Spinal cord (tissue), 9 donors: ENCODE measurements at regions not wholly inside any gene's neighbourhood (a gene's known extent, or its start where the extent isn't known, plus 50 kb on each side); places are given as distances from the start of the nearest gene placed in this dataset.

Source experiments
- DNase-seq, 6 donors: peaks; one replicate each; pipeline versions ENCODE4 v3.0.0 to v3.0.0-alpha.2; 2013 to 2015; ENCODE audit warnings: low spot score in 6 of 6, low read depth in 4 of 6
- H3K27ac ChIP-seq: one replicate; pipeline ENCODE4 v1.5.1; 2013; ENCODE audit warnings: low read depth, low read length, control low read depth
- H3K27me3 ChIP-seq: one replicate; pipeline ENCODE4 v1.6.1; 2013; ENCODE audit warnings: low read length; ENCODE audit not compliant: control insufficient read depth, insufficient read depth
- H3K36me3 ChIP-seq: one replicate; pipeline ENCODE4 v1.6.1; 2013; ENCODE audit warnings: low read length; ENCODE audit not compliant: control insufficient read depth, insufficient read depth
- H3K4me1 ChIP-seq: one replicate; pipeline ENCODE4 v1.6.1; 2013; ENCODE audit warnings: low read length; ENCODE audit not compliant: control insufficient read depth, insufficient read depth
- H3K4me3 ChIP-seq: one replicate; pipeline ENCODE4 v1.5.1; 2013; ENCODE audit warnings: low read depth, low read length, control low read depth
- H3K9me3 ChIP-seq: one replicate; pipeline ENCODE4 v1.6.1; 2013; ENCODE audit warnings: low read length; ENCODE audit not compliant: control insufficient read depth, insufficient read depth
- WGBS: methylation state at CpG from one replicate; pipeline ENCODE4 v1.1.5; 2013; ENCODE audit warnings: missing lambda C conversion rate; ENCODE audit not compliant: insufficient coverage; 5-methylcytosine and 5-hydroxymethylcytosine counted together
- donor health status: healthy.

- Histone ChIP-seq H3K4me3 (no peak overlapping the region), H3K9me3 (no peaks in the 10 kb centered on the region), H3K27ac (no peak overlapping the region), H3K27me3 (no peaks in the 10 kb centered on the region), H3K36me3 (no peaks in the 10 kb centered on the region), H3K4me1 (no peaks in the 10 kb centered on the region)
- DNase-seq = no peak
- WGBS = 71% methylated on average over 1 of the region's 2 CpGs
Measured at GRCh38 chr15:38894243-38894948, 329.8 kb upstream of the RASGRP1 start.

- Histone ChIP-seq H3K4me1 (no peaks in the 10 kb centered on the region), H3K27me3 (no peaks in the 10 kb centered on the region), H3K27ac (no peak overlapping the region), H3K9me3 (no peaks in the 10 kb centered on the region), H3K4me3 (no peak overlapping the region), H3K36me3 (no peaks in the 10 kb centered on the region)
- DNase-seq = no peak
- WGBS = no CpG with 5 or more reads among the region's 5 CpGs
Measured at GRCh38 chr15:38895326-38896255, 331.0 kb upstream of the RASGRP1 start.

GRCh38 chr15:38896647-38897046, 332.0 kb upstream of the RASGRP1 start:
- Histone ChIP-seq H3K9me3 (no peaks in the 10 kb centered on the region), H3K36me3 (no peaks in the 10 kb centered on the region), H3K4me3 (no peak overlapping the region), H3K4me1 (no peaks in the 10 kb centered on the region), H3K27me3 (no peaks in the 10 kb centered on the region), H3K27ac (no peak overlapping the region)
- WGBS = no CpG with 5 or more reads among the region's 1 CpG
- DNase-seq = no peak

DNA sequence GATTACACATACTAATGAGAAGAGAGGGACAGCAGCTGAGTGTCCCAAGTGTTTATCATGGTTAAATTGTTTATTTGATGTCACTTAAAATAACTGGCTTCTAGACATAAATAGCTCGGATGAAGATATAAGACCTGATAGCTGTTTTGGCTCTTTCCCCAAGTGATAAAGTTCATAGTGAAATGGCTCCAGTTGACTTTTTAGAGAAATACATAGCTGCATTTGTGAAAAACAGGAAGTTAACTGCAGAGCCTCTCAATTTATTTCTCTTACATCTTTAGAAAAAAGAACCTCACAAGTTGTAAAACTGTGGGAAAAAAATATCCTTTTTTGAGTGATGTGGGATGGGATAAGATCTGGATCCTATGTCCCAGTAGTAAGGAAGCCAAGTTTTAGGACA, 332.9 kb upstream of the RASGRP1 start:
- DNase-seq = no peak
- WGBS = no CpG with 5 or more reads among the region's 1 CpG
- Histone ChIP-seq H3K36me3 (no peaks in the 10 kb centered on the region), H3K27ac (no peak overlapping the region), H3K4me3 (no peak overlapping the region), H3K27me3 (no peaks in the 10 kb centered on the region), H3K4me1 (no peaks in the 10 kb centered on the region), H3K9me3 (no peaks in the 10 kb centered on the region)

DNA sequence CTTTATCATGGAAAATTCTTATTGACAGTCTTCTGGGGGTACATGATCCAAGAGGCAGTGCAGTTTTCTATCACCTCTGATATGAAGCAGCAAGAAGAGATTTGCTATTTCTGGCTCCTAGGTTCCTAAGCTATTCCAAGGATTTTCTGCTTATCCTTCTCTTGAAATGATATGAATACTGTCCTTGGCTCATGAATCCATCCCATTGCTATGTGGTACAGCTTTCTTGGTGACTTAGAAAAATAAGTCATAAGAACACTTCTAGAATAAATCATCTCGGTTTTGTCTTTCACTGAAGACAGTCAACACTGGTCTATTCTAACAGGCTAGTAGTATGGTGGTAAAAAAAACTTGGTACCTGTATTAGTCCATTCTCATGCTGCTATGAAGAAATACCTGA, 333.6 kb upstream of the RASGRP1 start:
- Histone ChIP-seq H3K4me3 (no peak overlapping the region), H3K27ac (no peak overlapping the region), H3K27me3 (no peaks in the 10 kb centered on the region), H3K9me3 (no peaks in the 10 kb centered on the region), H3K36me3 (no peaks in the 10 kb centered on the region), H3K4me1 (no peaks in the 10 kb centered on the region)
- DNase-seq = peak in 1 of 6 donors; percentile 18
- WGBS = no CpG with 5 or more reads among the region's 1 CpG

DNA sequence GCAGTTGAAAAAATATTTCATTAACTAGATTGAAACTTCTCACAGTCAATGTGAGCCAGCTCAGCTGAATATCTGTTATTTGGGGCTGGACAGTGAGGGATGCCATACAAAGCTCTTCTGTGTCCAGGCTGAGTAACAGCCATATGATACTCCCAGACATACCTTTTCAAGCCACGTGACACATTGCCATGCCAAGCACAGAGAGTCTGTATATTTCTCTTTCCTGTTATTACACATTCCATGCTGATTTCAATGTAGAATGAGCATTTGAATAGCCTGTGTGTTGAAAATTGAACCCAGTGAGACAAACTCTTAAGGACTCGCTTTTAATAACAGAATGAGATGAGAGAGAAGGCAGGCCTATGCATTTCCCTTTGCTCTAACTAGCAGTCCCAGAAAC, 334.7 kb upstream of the RASGRP1 start:
- H3K36me3 ChIP-seq = no peaks in the 10 kb centered on the region
- H3K27ac ChIP-seq = no peak overlapping the region
- no peaks in the 10 kb centered on the region for H3K9me3 ChIP-seq
- no peaks in the 10 kb centered on the region for H3K27me3 ChIP-seq
- no peaks in the 10 kb centered on the region for H3K4me1 ChIP-seq
- 100% methylated on average over 1 of the region's 2 CpGs for WGBS
- H3K4me3 ChIP-seq = no peak overlapping the region
- no peak for DNase-seq

DNA sequence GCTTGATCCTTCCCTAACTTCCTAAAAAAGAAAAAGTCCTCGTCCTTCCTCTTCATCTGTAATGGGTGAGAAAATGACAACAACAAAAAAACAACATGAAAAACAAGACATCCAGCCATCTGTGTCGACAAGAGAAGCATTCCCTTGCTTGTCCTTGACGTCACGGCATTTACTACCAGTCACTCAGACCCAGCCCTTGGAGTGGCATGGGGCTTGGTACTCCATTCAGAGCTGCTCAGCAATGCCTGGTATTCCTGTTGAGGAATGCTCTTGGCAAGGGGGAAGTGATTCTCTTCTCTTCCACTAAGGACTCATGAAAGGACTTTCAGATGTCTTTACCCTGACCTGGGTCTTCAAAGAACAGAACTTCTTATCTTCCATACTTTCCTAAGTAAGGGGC, 339.7 kb upstream of the RASGRP1 start:
- Histone ChIP-seq H3K4me1 (no peaks in the 10 kb centered on the region), H3K4me3 (no peak overlapping the region), H3K36me3 (no peaks in the 10 kb centered on the region), H3K27ac (no peak overlapping the region), H3K9me3 (no peaks in the 10 kb centered on the region), H3K27me3 (no peaks in the 10 kb centered on the region)
- no peak for DNase-seq
- WGBS = no CpG with 5 or more reads among the region's 4 CpGs

GRCh38 chr15:38905632-38906031, 341.0 kb upstream of the RASGRP1 start:
- WGBS = 90% methylated on average over 1 of the region's 1 CpG
- Histone ChIP-seq H3K4me1 (no peaks in the 10 kb centered on the region), H3K9me3 (no peaks in the 10 kb centered on the region), H3K4me3 (no peak overlapping the region), H3K27ac (no peak overlapping the region), H3K36me3 (no peaks in the 10 kb centered on the region), H3K27me3 (no peaks in the 10 kb centered on the region)
- DNase-seq = no peak

GRCh38 chr15:38920966-38921365, 356.4 kb upstream of the RASGRP1 start:
- WGBS = no CpG with 5 or more reads among the region's 2 CpGs
- H3K4me3 ChIP-seq = no peak overlapping the region

DNA sequence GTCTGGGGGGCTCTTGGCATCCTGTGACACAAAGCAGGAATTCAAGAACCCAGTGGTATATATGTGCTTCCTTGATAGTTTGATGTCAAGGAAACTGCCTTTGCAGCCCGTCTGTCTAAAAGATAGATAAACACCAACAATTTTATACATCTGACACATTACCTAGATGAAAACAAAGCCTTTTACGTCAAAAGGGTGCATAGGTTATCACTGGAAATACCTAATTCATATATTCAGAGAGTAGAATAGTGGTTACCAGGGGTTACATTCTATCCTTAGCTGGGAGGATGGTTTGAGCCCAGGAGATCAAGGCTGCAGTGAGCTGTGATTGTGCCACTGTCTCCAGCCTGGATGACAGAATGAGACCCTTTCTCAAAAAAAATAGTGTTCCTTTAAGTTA, 356.9 kb upstream of the RASGRP1 start:
- Histone ChIP-seq H3K27ac (no peak overlapping the region), H3K27me3 (no peaks in the 10 kb centered on the region), H3K9me3 (no peaks in the 10 kb centered on the region), H3K4me3 (no peak overlapping the region), H3K36me3 (no peaks in the 10 kb centered on the region), H3K4me1 (no peaks in the 10 kb centered on the region)
- no peak for DNase-seq
- no CpG with 5 or more reads among the region's 2 CpGs for WGBS

More at GRCh38 chr15:38920966-38921365, 356.4 kb upstream of the RASGRP1 start:
- no peaks in the 10 kb centered on the region for H3K36me3 ChIP-seq
- H3K9me3 ChIP-seq = no peaks in the 10 kb centered on the region
- no peak for DNase-seq
- H3K27me3 ChIP-seq = no peaks in the 10 kb centered on the region
- no peak overlapping the region for H3K27ac ChIP-seq
- no peaks in the 10 kb centered on the region for H3K4me1 ChIP-seq
